Caco-2 (cell line): ENCODE measurements at regions not wholly inside any gene's neighbourhood (a gene's known extent, or its start where the extent isn't known, plus 50 kb on each side); places are given as distances from the start of the nearest gene placed in this dataset.

ENCODE experiments used
- BruUV-seq: library from RNA; stranded (reverse); fragments of 400-500 nt; replicated peaks from 2 replicates; lab custom pipeline; 2021; lab: Mats Ljungman, UMichigan
- CTCF ChIA-PET: fragments of 300-600 bp; sonication (Branson Sonifier 250); formaldehyde crosslinking; loops from one replicate; lab custom pipeline; 2022; ENCODE audit warnings: antibody characterized with exemption; lab: Charles Lee
- POLR2A ChIA-PET: fragments of 300-600 bp; sonication (Branson Sonifier 250); formaldehyde crosslinking; loops from one replicate; lab custom pipeline; 2022; ENCODE audit warnings: antibody characterized with exemption; lab: Charles Lee
- DNase-seq, 2 experiments: peaks; one replicate each; pipeline versions ENCODE4 v3.0.0 to v3.0.0-alpha.2; 2020 to 2022
- H3K27me3 ChIP-seq: replicated peaks from 2 replicates; pipeline ENCODE4 v1.6.0; 2011; ENCODE audit warnings: low read length; ENCODE audit not compliant: control insufficient read depth, insufficient read depth
- H3K36me3 ChIP-seq: 2 replicates; pipeline ENCODE4 v1.5.1; 2011; ENCODE audit warnings: low read length; ENCODE audit not compliant: control insufficient read depth, insufficient read depth
- H3K4me1 ChIP-seq: fragments of 250-450 bp; sonication (Bioruptor Pico); 2 replicates; pipeline ENCODE4 v1.5.1; 2020; ENCODE audit warnings: mild to moderate bottlenecking
- H3K4me3 ChIP-seq: 2 replicates; pipeline ENCODE4 v1.5.1; 2011; ENCODE audit warnings: low read depth, mild to moderate bottlenecking, control low read depth, low read length
- H3K9me3 ChIP-seq: fragments of 250-450 bp; sonication (Bioruptor Pico); 2 replicates; pipeline ENCODE4 v1.5.1; 2020; ENCODE audit warnings: mild to moderate bottlenecking, moderate library complexity
- H3K27ac Mint-ChIP-seq: one replicate; pipeline ENCODE4 v1.8.0; 2022; ENCODE audit warnings: mixed read lengths; ENCODE audit not compliant: unreplicated experiment
- H3K27me3 Mint-ChIP-seq: one replicate; pipeline ENCODE4 v1.8.0; 2022; ENCODE audit warnings: mixed read lengths; ENCODE audit not compliant: insufficient read depth, unreplicated experiment
- H3K36me3 Mint-ChIP-seq: one replicate; pipeline ENCODE4 v1.8.0; 2022; ENCODE audit warnings: mild to moderate bottlenecking, mixed read lengths; ENCODE audit not compliant: insufficient read depth, unreplicated experiment
- H3K4me1 Mint-ChIP-seq: one replicate; pipeline ENCODE4 v1.8.0; 2022; ENCODE audit warnings: low read depth, mixed read lengths; ENCODE audit not compliant: unreplicated experiment
- H3K4me3 Mint-ChIP-seq: one replicate; pipeline ENCODE4 v1.8.0; 2022; ENCODE audit warnings: mild to moderate bottlenecking, moderate library complexity, mixed read lengths; ENCODE audit not compliant: unreplicated experiment
- H3K9me3 Mint-ChIP-seq: one replicate; pipeline ENCODE4 v1.8.0; 2022; ENCODE audit warnings: mixed read lengths; ENCODE audit not compliant: unreplicated experiment
- CTCF ChIP-seq, 2 experiments: fragments of 200-600 bp in 1 of 2; IDR thresholded peaks; 1 replicate in 1 of 2; 2 replicates in 1 of 2; pipeline versions ENCODE4 v1.5.1 to v1.8.0; 2011 to 2022; ENCODE audit warnings: antibody characterized with exemption in 1 of 2, control low read depth in 1 of 2, inconsistent platforms in 1 of 2, low read depth in 1 of 2, low read length in 1 of 2, mild to moderate bottlenecking in 1 of 2, moderate library complexity in 1 of 2; ENCODE audit not compliant: insufficient read depth in 1 of 2, severe bottlenecking in 1 of 2, unreplicated experiment in 1 of 2
- intact Hi-C: fragments of 100-400 bp; cut with micrococcal nuclease; formaldehyde crosslinking; loops from one replicate; pipeline ENCODE4 v1.10.0; 2022; ENCODE audit not compliant: unreplicated experiment

- Mint-ChIP-seq H3K27me3 (no peaks in the 10 kb centered on the region), H3K36me3 (no peaks in the 10 kb centered on the region), H3K4me1 (no peaks in the 10 kb centered on the region), H3K4me3 (no peak overlapping the region), H3K27ac (no peak overlapping the region), H3K9me3 (no peaks in the 10 kb centered on the region)
- peak; percentile 56 to 66 for TF ChIP-seq CTCF (IDR thresholded peaks at IDR 0.05; ENCODE audit: insufficient read depth in 1 of 2, low read depth in 1 of 2, low read length in 1 of 2, severe bottlenecking in 1 of 2, unreplicated experiment in 1 of 2)
- ChIA-PET CTCF (no interaction called here), POLR2A (no interaction called here)
- no TSS peak for BruUV-seq
- H3K9me3 ChIP-seq = no peaks in the 10 kb centered on the region
- intact Hi-C loops = loop anchor here (1.0 kb wide), 2 partner anchors 481 to 775 kb away; no protein-coding TSS in a partner anchor
- H3K27me3 ChIP-seq = no peaks in the 10 kb centered on the region
- no peaks in the 10 kb centered on the region for H3K36me3 ChIP-seq
- no peaks in the 10 kb centered on the region for H3K4me1 ChIP-seq
- DNase-seq = peak in 1 of 2 experiments; percentile 37
- H3K4me3 ChIP-seq = no peak overlapping the region
Observed at GRCh38 chr14:48398675-48399282, 723.4 kb upstream of the MDGA2 start.

DNA sequence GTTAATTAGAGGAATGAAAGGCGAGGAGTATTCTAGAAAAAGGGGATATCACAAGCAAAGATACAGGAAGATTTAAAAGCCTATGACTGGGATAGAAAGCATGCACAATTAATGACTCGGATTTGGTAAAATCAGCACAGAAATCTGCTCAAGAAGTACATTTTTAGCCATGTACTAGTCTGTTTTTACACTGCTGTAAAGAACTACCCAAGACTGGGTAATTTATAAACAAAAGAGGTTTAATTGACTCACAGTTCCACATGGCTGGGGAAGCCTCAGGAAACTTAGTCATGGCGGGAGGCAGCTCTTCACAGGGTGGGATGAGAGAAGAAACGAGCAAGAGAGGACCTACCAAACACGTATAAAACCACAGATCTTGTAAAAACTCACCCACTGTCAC lies 716.3 kb upstream of the MDGA2 start:
- CTCF ChIA-PET = no interaction called here
- Histone ChIP-seq H3K9me3 (no peaks in the 10 kb centered on the region), H3K4me1 (no peaks in the 10 kb centered on the region), H3K36me3 (no peaks in the 10 kb centered on the region), H3K27me3 (no peaks in the 10 kb centered on the region), H3K4me3 (no peak overlapping the region)
- intact Hi-C loops = no loop called here
- Mint-ChIP-seq H3K36me3 (no peaks in the 10 kb centered on the region), H3K27me3 (no peaks in the 10 kb centered on the region), H3K4me1 (no peaks in the 10 kb centered on the region), H3K9me3 (no peaks in the 10 kb centered on the region), H3K27ac (no peak overlapping the region), H3K4me3 (no peak overlapping the region)
- no TSS peak for BruUV-seq
- POLR2A ChIA-PET = no interaction called here
- no peak for DNase-seq
- no peak for TF ChIP-seq CTCF (IDR thresholded peaks at IDR 0.05; ENCODE audit: insufficient read depth in 1 of 2, low read depth in 1 of 2, low read length in 1 of 2, severe bottlenecking in 1 of 2, unreplicated experiment in 1 of 2)

DNA sequence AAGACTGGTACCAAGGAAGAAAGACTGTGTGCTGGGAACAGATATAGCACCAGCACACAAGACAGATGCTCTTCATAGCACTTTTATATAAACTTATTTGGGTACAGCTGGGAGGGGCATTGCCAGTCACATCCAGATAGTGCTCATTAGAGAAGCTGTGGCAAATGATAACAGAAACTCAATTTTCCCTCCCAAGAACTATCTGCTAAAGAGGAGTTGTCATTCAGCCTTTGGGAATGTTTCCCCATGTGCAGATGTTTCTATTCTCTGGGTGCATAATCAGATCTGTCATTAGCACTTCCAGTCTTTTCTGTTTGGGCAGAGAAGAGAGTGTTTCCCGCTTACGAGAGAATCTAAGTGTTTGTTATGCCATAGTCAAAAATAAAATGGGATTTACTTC lies 714.9 kb upstream of the MDGA2 start:
- Mint-ChIP-seq H3K27me3 (no peaks in the 10 kb centered on the region), H3K27ac (no peak overlapping the region), H3K4me3 (no peak overlapping the region), H3K4me1 (no peaks in the 10 kb centered on the region), H3K9me3 (no peaks in the 10 kb centered on the region), H3K36me3 (no peaks in the 10 kb centered on the region)
- no peaks in the 10 kb centered on the region for H3K27me3 ChIP-seq
- POLR2A ChIA-PET = no interaction called here
- H3K36me3 ChIP-seq = no peaks in the 10 kb centered on the region
- no peaks in the 10 kb centered on the region for H3K9me3 ChIP-seq
- H3K4me1 ChIP-seq = no peaks in the 10 kb centered on the region
- DNase-seq = no peak
- H3K4me3 ChIP-seq = no peak overlapping the region
- TF ChIP-seq CTCF (IDR thresholded peaks at IDR 0.05; ENCODE audit: insufficient read depth in 1 of 2, low read depth in 1 of 2, low read length in 1 of 2, severe bottlenecking in 1 of 2, unreplicated experiment in 1 of 2) = no peak
- no TSS peak for BruUV-seq
- intact Hi-C loops = no loop called here
- CTCF ChIA-PET = no interaction called here
